ENCODE measurements at regions not wholly inside any gene's neighbourhood (a gene's known extent, or its start where the extent isn't known, plus 50 kb on each side); places are given as distances from the start of the nearest gene placed in this dataset.
"Not testable (repeated sequence)": the region's sequence is repeated elsewhere in the genome, so short reads cannot be mapped to it uniquely, and the experiment has no call there.

GRCh38 chr22:49469896-49470740, 357.6 kb downstream of the BRD1 start:
- DNase-seq, result no peak

- DNase-seq, result no peak
Observed at GRCh38 chr22:49468487-49469198, 359.0 kb downstream of the BRD1 start.

GRCh38 chr22:49466878-49467595, 360.6 kb downstream of the BRD1 start:
- DNase-seq, result no peak

- no peak for DNase-seq
Observed at GRCh38 chr22:49464037-49464436, 363.6 kb downstream of the BRD1 start.

- DNase-seq, result no peak
Observed at GRCh38 chr22:49462795-49463194, 364.9 kb downstream of the BRD1 start.

GRCh38 chr22:49462291-49462690, 365.4 kb downstream of the BRD1 start:
- no peak for DNase-seq

- DNase-seq, result no peak
Observed at GRCh38 chr22:49461674-49462073, 366.0 kb downstream of the BRD1 start.

GRCh38 chr22:49460592-49461281, 366.9 kb downstream of the BRD1 start:
- DNase-seq, result no peak

GRCh38 chr22:49460091-49460490, 367.6 kb downstream of the BRD1 start:
- DNase-seq, result no peak

GRCh38 chr22:49458708-49459099, 369.0 kb downstream of the BRD1 start:
- DNase-seq, result no peak

- no peak for DNase-seq
Observed at GRCh38 chr22:49457946-49458707, 369.5 kb downstream of the BRD1 start.

- no peak for DNase-seq
Observed at GRCh38 chr22:49457146-49457545, 370.5 kb downstream of the BRD1 start.

GRCh38 chr22:49455595-49455994, 372.1 kb downstream of the BRD1 start:
- DNase-seq, result no peak

- DNase-seq, result no peak
Observed at GRCh38 chr22:49454726-49455125, 372.9 kb downstream of the BRD1 start.

GRCh38 chr22:49453771-49454170, 373.9 kb downstream of the BRD1 start:
- DNase-seq, result no peak

GRCh38 chr22:49453019-49453418, 374.7 kb downstream of the BRD1 start:
- DNase-seq, result not testable (repeated sequence)

GRCh38 chr22:49452362-49452946, 375.2 kb downstream of the BRD1 start:
- no peak for DNase-seq

- no peak for DNase-seq
Observed at GRCh38 chr22:49451070-49451840, 376.4 kb downstream of the BRD1 start.

GRCh38 chr22:49450498-49450897, 377.2 kb downstream of the BRD1 start:
- DNase-seq, result no peak

GRCh38 chr22:49449811-49450446, 377.7 kb downstream of the BRD1 start:
- DNase-seq, result no peak

GRCh38 chr22:49449377-49449776, 378.3 kb downstream of the BRD1 start:
- no peak for DNase-seq
